Upper lobe of left lung (tissue), 6 donors: ENCODE measurements at regions not wholly inside any gene's neighbourhood (a gene's known extent, or its start where the extent isn't known, plus 50 kb on each side); places are given as distances from the start of the nearest gene placed in this dataset.

Experiments used
- ATAC-seq, 2 donors: fragments of 200-7000 bp; cut with Tn5 transposase; one replicate each; pipeline ENCODE4 v1.9.1; 2022; ENCODE audit warnings: mild to moderate bottlenecking in 2 of 2, moderate library complexity in 2 of 2; ENCODE audit not compliant: low FRiP score in 2 of 2
- DNase-seq, 2 donors: peaks; one replicate each; pipeline ENCODE4 v3.0.0-alpha.2; 2019 to 2020
- H3K27ac ChIP-seq, 4 donors: fragments of 200-600 bp; sonication (generic); one replicate each; pipeline ENCODE4 v1.5.1; 2016 to 2019
- H3K27me3 ChIP-seq, 4 donors: fragments of 200-600 bp; sonication (generic); one replicate each; pipeline ENCODE4 v1.5.1; 2017 to 2019
- H3K36me3 ChIP-seq, 4 donors: fragments of 200-600 bp; sonication (generic); one replicate each; pipeline ENCODE4 v1.5.1; 2016 to 2019
- H3K4me1 ChIP-seq, 4 donors: fragments of 200-600 bp; sonication (generic); one replicate each; pipeline ENCODE4 v1.5.1; 2018 to 2019
- H3K4me3 ChIP-seq, 4 donors: fragments of 200-600 bp; sonication (generic); one replicate each; pipeline ENCODE4 v1.5.1; 2017 to 2019; ENCODE audit warnings: mild to moderate bottlenecking in 2 of 4, moderate library complexity in 1 of 4
- H3K9me3 ChIP-seq, 4 donors: fragments of 200-600 bp; sonication (generic); one replicate each; pipeline ENCODE4 v1.5.1; 2018 to 2019
- EP300 ChIP-seq, 4 donors: sonication (generic); formaldehyde crosslinking; IDR thresholded peaks; one replicate each; pipeline ENCODE4 v1.5.1; 2017; ENCODE audit warnings: antibody characterized with exemption in 4 of 4, control low read depth in 2 of 4
- POLR2A ChIP-seq, 4 donors: fragments of 450-650 bp; IDR thresholded peaks; one replicate each; pipeline ENCODE4 v1.5.1; 2016 to 2017; ENCODE audit warnings: antibody characterized with exemption in 4 of 4, mild to moderate bottlenecking in 2 of 4
- POLR2AphosphoS5 ChIP-seq, 2 donors: sonication (generic); formaldehyde crosslinking; IDR thresholded peaks; one replicate each; pipeline ENCODE4 v1.5.1; 2017; ENCODE audit warnings: antibody characterized with exemption in 2 of 2
- WGBS, 2 donors: methylation state at CpG; one replicate each; pipeline ENCODE4 v1.1.5; 2017 to 2018; 5-methylcytosine and 5-hydroxymethylcytosine counted together
- TF ChIP-seq, protein P1 (sequence below), 6 experiments: fragments of 450-650 bp in 4 of 6; fragments of 200-600 bp in 2 of 6; sonication (generic) in 2 of 6; IDR thresholded peaks; one replicate each; pipeline ENCODE4 v1.5.1; 2016 to 2019; ENCODE audit warnings: antibody characterized with exemption in 6 of 6
- donor health status: DM: no; HTN: no; CAD: no; lungs with moderate emphysema.
- donor health status: DM: no; HTN: yes; CAD: no; lungs with severe emphysema.

DNA sequence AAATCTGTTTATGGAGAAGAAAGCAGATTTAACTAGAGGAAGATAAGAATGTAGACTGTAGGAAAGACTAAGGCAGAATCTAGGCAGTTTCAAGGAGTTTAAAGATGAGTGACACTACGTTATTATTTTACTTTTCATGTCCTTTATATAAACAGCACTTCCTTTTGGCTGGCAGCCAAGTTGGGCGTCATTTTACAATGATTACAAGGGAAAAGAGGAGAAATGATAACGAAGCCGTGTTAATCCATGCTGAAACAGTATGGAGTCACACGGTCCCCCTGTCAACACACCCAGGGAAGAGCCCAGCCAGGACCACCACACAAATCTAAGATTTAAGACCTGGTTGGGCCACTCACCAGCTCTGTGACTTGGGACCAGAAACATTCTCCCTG is 83.7 kb upstream of the NEO1 start:
- no peak for DNase-seq
- H3K36me3 ChIP-seq: no peaks in the 10 kb centered on the region
- H3K27me3 ChIP-seq: no peaks in the 10 kb centered on the region
- H3K9me3 ChIP-seq: no peaks in the 10 kb centered on the region
- TF ChIP-seq EP300 (IDR thresholded peaks at IDR 0.05) (no peak), POLR2AphosphoS5 (IDR thresholded peaks at IDR 0.05) (no peak), POLR2A (IDR thresholded peaks at IDR 0.05) (no peak)
- TF ChIP-seq, protein P1, sequence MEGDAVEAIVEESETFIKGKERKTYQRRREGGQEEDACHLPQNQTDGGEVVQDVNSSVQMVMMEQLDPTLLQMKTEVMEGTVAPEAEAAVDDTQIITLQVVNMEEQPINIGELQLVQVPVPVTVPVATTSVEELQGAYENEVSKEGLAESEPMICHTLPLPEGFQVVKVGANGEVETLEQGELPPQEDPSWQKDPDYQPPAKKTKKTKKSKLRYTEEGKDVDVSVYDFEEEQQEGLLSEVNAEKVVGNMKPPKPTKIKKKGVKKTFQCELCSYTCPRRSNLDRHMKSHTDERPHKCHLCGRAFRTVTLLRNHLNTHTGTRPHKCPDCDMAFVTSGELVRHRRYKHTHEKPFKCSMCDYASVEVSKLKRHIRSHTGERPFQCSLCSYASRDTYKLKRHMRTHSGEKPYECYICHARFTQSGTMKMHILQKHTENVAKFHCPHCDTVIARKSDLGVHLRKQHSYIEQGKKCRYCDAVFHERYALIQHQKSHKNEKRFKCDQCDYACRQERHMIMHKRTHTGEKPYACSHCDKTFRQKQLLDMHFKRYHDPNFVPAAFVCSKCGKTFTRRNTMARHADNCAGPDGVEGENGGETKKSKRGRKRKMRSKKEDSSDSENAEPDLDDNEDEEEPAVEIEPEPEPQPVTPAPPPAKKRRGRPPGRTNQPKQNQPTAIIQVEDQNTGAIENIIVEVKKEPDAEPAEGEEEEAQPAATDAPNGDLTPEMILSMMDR (IDR thresholded peaks at IDR 0.05): no peak
- H3K27ac ChIP-seq: no peak overlapping the region
- H3K4me3 ChIP-seq: no peak overlapping the region
- WGBS, 2 donors: 11 to 16% methylated on average over 5 of the region's 5 CpGs
- H3K4me1 ChIP-seq: peaks cover 0 to 4% (median 2%) of the 10 kb centered on the region in 4 donors
- ATAC-seq: no peak

DNA sequence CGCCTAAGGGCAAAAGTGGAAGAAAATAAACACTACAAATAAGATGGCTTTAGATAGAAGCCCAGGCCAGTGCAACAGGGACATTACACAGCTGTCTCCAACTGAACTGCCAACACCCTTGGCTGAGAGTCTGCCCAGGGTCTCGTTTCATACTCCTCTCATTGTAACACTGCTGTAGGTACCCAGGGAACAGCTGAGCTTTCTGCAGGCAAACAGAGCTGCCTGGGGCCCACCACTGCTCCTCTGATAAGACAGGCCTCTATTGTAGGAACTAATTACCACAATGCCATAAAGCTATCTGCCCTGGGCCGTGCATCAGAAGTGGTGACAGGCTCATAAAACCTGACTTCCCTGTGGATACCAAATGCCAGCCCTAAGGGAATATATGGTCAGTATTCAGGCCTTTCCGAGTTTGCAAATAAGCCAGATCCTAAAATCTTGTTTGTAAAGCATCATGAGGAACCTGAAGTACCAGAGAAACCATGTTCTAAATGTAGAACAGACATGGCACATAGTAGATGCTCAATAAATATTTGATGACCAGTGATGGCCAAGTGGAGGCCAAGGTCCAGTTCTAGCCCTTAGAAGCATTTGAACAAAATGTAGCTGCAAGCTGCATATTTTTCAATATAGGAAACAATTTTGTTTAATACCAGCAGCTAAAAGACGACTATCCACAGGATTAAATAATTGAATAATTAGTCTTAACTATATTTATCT is 84.3 kb upstream of the NEO1 start:
- ATAC-seq: no peak
- Histone ChIP-seq H3K4me1 (peaks cover 0 to 4% (median 2%) of the 10 kb centered on the region in 4 donors), H3K27me3 (no peaks in the 10 kb centered on the region), H3K9me3 (no peaks in the 10 kb centered on the region), H3K36me3 (no peaks in the 10 kb centered on the region), H3K27ac (no peak overlapping the region), H3K4me3 (no peak overlapping the region)
- 63 to 64% methylated on average over 4 to 5 of the region's 5 CpGs for WGBS, 2 donors
- TF ChIP-seq, protein P1 (IDR thresholded peaks at IDR 0.05): no peak
- TF ChIP-seq POLR2A (IDR thresholded peaks at IDR 0.05): no peak
- TF ChIP-seq EP300 (IDR thresholded peaks at IDR 0.05): no peak
- no peak for TF ChIP-seq POLR2AphosphoS5 (IDR thresholded peaks at IDR 0.05)
- no peak for DNase-seq

DNA sequence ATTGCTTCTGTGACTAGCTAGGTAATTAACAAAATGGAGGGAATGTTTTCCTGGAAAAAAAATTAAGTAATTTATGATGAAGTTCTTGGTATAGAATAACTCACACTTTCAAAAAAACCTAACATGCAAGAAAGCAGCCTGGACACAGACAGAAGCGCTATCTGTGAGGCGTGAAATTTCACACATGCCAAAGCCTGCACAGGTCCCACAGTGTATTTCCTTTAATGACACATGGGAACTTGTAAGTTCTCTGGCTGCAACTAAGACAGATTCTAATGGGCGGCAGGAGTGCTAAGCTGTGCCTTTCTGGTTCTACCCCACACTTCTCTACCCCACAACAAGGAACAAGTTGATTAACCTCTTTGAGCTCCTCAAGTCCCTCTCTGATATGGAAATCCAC is 84.9 kb upstream of the NEO1 start:
- DNase-seq (no peak), ATAC-seq (no peak)
- WGBS, 2 donors: 53 to 65% methylated on average over 3 of the region's 3 CpGs

DNA sequence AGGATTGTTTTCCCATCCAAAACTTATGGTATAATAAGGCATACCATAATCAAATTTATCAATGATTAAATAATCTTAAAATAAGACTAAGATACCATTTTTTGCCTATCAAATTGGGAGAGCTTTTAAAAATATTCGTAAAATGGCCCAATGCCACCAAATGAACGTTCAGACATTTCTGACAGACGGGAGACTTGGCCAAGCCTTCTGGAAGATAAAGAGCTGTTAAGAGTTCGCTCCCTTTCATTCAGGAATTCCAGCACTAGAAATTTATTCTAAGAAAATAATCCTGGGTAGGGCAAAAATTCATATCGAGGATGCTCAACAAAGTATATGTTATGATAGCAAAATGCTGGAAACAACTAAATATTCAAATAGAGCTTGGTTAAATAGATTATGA is 85.6 kb upstream of the NEO1 start:
- Histone ChIP-seq H3K9me3 (no peaks in the 10 kb centered on the region), H3K4me3 (no peak overlapping the region), H3K36me3 (no peaks in the 10 kb centered on the region), H3K4me1 (peaks cover 0 to 4% (median 2%) of the 10 kb centered on the region in 4 donors), H3K27me3 (no peaks in the 10 kb centered on the region), H3K27ac (no peak overlapping the region)
- no peak for DNase-seq
- WGBS, 2 donors: 63 to 74% methylated on average over 5 of the region's 5 CpGs
- TF ChIP-seq POLR2AphosphoS5 (IDR thresholded peaks at IDR 0.05): no peak
- no peak for TF ChIP-seq EP300 (IDR thresholded peaks at IDR 0.05)
- no peak for TF ChIP-seq POLR2A (IDR thresholded peaks at IDR 0.05)
- TF ChIP-seq, protein P1 (IDR thresholded peaks at IDR 0.05): no peak
- ATAC-seq: no peak

More for the DNA sequence above, 84.9 kb upstream of the NEO1 start:
- Histone ChIP-seq H3K36me3 (no peaks in the 10 kb centered on the region), H3K9me3 (no peaks in the 10 kb centered on the region), H3K4me3 (no peak overlapping the region), H3K27me3 (no peaks in the 10 kb centered on the region), H3K27ac (no peak overlapping the region), H3K4me1 (peaks cover 0 to 4% (median 2%) of the 10 kb centered on the region in 4 donors)
- TF ChIP-seq, protein P1 (IDR thresholded peaks at IDR 0.05): no peak
- no peak for TF ChIP-seq POLR2A (IDR thresholded peaks at IDR 0.05)
- TF ChIP-seq EP300 (IDR thresholded peaks at IDR 0.05): no peak
- no peak for TF ChIP-seq POLR2AphosphoS5 (IDR thresholded peaks at IDR 0.05)

DNA sequence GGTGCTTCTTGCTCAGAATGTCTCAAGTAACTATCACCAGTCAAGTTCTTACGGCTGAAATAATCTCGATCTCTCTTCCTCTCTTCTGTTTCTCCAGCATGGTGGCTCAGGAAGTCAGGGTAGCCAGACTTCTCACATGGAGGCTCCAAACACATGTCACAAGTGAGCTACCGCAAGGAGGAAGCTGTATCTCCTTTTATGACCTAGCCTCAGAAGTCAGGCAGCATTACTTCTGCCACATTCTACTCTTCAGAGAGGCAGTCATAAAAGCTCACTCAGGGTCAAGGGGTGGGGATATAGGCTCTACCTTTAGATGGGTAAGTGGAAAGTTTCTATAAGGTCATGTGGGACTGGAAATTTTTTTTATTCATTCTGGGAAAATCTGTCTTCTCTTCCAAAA is 86.6 kb upstream of the NEO1 start:
- DNase-seq (no peak), ATAC-seq (no peak)
- H3K36me3 ChIP-seq: no peaks in the 10 kb centered on the region
- H3K27ac ChIP-seq: no peak overlapping the region
- 84 to 92% methylated on average over 3 of the region's 3 CpGs for WGBS, 2 donors
- H3K4me3 ChIP-seq: no peak overlapping the region
- TF ChIP-seq POLR2A (IDR thresholded peaks at IDR 0.05) (no peak), POLR2AphosphoS5 (IDR thresholded peaks at IDR 0.05) (no peak), EP300 (IDR thresholded peaks at IDR 0.05) (no peak)
- TF ChIP-seq, protein P1 (IDR thresholded peaks at IDR 0.05): no peak
- H3K27me3 ChIP-seq: no peaks in the 10 kb centered on the region
- H3K4me1 ChIP-seq: peaks cover 0 to 4% (median 0%) of the 10 kb centered on the region in 4 donors
- no peaks in the 10 kb centered on the region for H3K9me3 ChIP-seq
